ENCODE measurements at regions not wholly inside any gene's neighbourhood (a gene's known extent, or its start where the extent isn't known, plus 50 kb on each side); places are given as distances from the start of the nearest gene placed in this dataset.

GRCh38 chr1:222252788-222253187, 295.1 kb downstream of the HHIPL2 start:
- TF ChIP-seq CTCF (IDR thresholded peaks at IDR 0.05) (no peak), TCF12 (IDR thresholded peaks at IDR 0.05) (no peak), RXRA (IDR thresholded peaks at IDR 0.05; ENCODE audit: borderline replicate concordance, low read depth) (no peak)
